ENCODE measurements at regions not wholly inside any gene's neighbourhood (a gene's known extent, or its start where the extent isn't known, plus 50 kb on each side); places are given as distances from the start of the nearest gene placed in this dataset.
"Not testable (repeated sequence)": the region's sequence is repeated elsewhere in the genome, so short reads cannot be mapped to it uniquely, and the experiment has no call there.

GRCh38 chr10:25076506-25077177 lies 60.2 kb downstream of the THNSL1 start:
- DNase-seq (ENCODE audit: low spot score): no peak

DNA sequence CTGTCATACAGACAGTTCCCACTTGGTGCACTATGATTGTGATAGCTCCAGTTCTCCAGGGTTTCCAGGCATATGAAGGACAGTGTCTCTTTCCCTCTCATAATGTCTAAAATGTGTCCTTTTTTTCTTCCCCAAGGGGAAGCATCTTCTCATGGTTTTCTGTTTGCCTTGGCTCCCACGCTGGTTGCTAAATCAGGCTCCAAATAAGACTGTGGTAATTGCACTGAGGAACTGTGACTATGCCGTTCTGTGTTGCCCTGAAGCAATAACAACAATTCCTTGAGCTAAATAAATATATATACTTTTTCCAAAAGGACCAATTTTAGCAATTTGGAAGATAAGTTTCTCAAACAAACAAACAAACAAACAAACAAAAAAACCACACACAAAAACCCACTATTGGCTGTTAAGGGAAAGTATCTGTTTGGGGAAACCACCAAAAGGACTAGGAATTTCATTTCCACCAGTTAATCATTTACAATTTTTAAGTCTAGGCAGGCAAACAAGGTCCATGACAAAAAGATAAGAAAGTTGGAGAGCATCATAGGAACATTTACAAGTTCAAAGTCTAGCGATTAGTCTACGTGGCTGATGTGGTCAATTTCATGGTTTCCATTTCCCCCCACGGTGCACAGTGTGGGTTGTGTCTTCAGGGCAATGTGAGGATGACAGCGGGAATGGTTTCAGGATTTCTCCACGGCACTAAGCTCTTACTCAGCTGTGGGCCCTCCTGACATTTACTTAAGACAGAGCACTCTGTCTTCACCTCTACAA lies 62.4 kb downstream of the THNSL1 start:
- no peak for DNase-seq (ENCODE audit: low spot score)

DNA sequence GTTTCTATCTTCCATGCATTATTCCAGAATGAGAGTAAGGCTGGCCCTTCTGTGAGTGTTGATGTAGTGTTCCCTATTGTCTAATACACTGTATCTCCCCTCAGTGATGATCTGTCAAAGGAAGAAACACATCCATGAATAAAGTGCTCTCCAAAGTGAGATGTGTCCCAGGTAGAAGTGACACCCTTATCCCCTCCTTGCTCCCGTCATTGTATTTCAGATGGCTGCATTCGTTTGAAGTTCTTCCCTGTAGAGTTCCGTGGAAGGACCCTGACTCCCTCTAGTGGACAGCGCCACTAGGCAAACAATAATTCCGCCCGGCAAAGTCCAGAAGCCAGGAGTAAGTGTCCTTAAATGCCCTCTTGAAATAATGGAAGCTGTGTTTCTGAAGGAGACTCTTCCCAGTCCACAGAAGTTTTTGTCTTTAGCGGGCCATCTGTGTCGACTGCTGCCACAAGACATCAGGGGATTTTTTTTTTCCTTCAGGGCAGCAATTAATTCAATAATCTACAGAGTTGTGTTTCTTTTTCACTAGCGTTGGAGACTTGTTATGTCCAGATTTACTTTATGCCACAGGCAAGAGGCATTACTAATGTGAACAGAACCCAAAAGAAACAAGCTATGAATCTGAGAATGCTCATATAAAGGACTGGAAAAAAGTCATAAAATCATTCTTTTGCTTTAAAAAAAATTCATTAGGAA lies 64.6 kb downstream of the THNSL1 start:
- DNase-seq (ENCODE audit: low spot score): peak; percentile 53

GRCh38 chr10:25082276-25083204 lies 66.1 kb downstream of the THNSL1 start:
- DNase-seq (ENCODE audit: low spot score): no peak

- DNase-seq (ENCODE audit: low spot score): no peak
These were observed 67.2 kb downstream of the THNSL1 start for GRCh38 chr10:25083546-25084111.

DNA sequence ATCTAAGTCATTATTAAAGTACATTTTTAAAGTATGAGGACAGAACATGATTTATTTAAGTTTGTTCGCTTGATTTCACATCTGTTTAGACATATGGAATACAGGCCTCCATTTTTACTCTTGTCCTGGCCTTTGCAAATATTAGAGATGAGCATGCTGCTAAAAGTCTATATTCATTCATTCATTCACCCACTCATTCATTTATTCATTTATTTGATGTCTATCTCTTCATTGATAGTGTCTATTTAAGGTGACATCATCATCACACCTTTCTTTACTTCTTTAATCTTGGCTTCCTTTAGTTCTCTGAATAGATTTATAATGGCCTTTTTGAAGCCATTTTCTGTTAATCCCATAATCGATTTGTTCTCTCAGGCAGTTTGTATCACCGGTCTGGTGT lies 68.0 kb downstream of the THNSL1 start:
- no peak for DNase-seq (ENCODE audit: low spot score)

GRCh38 chr10:25094590-25094989 lies 78.2 kb downstream of the THNSL1 start:
- DNase-seq (ENCODE audit: low spot score): no peak

DNA sequence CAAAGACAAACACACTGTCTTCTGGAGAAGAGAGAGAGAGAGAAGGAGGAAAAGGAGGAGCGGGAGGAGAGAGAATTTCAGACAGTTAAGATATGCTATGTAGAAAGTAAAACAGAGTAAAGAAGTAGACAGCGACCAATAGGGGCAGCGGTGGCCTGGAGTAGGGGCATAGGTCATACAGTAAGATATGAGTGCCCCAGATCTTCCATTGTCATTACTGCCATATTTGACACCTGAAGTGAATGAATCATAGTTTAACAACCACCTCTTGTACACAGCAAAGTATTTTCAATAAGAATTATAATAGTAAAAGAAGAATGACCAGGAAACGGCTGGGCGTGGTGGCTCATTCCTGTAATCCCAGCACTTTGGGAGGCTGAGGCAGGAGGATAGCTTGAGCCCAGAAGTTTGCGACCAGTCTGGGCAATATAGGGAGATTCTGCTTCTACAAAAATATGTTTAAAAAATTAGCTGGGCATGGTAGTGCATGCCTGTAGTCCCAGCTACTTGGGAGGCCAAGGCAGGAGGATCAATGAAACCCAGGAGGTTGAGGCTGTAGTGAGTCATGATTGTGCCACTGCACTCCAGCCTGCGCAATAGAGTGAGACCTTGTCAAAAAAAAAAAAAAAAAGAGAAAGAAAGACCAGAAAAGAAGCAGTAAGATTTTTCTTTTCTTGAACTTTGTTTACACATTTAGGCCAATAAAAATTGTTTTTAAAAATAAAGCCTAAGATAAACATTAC lies 77.0 kb upstream of the GPR158 start:
- DNase-seq (ENCODE audit: low spot score): no peak

DNA sequence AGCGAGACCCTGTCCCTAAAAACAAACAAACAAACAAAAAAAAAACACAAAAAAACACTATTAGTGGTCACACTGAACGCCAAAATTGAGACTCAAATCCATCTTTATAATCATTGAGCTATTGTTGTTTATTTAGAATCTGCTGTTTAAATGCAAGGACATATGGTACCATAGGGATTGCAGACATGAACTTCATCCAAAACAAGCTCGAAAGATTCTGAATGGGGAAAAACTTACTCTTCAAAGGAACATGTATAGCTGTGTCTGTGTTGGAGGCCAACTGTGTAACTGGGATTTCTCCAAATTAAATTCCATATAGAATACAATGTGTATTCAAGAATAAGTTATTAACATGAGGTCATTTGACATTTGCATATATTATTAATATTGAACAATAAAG lies 74.7 kb upstream of the GPR158 start:
- no peak for DNase-seq (ENCODE audit: low spot score)

GRCh38 chr10:25101461-25102146 lies 73.2 kb upstream of the GPR158 start:
- no peak for DNase-seq (ENCODE audit: low spot score)

GRCh38 chr10:25102147-25102822 lies 72.5 kb upstream of the GPR158 start:
- DNase-seq (ENCODE audit: low spot score): no peak

DNA sequence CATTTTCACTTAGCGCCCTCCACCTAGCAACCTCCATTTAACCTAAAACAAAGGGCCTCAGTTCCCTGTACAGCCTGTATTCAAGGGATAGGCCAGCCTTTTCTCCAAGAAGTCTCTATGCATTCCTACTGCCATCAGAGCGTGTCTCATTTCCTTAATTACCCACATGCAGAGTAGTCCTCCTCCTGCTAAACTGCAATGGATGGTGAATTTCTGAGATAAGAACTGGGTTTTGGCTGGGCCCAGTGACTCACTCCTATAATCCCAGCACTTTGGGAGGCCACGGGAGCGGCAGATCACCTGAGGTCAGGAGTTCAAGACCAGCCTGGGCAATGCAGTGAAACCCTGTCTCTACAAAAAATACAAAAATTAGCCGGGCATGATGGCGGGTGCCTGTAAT lies 71.1 kb upstream of the GPR158 start:
- no peak for DNase-seq (ENCODE audit: low spot score)

DNA sequence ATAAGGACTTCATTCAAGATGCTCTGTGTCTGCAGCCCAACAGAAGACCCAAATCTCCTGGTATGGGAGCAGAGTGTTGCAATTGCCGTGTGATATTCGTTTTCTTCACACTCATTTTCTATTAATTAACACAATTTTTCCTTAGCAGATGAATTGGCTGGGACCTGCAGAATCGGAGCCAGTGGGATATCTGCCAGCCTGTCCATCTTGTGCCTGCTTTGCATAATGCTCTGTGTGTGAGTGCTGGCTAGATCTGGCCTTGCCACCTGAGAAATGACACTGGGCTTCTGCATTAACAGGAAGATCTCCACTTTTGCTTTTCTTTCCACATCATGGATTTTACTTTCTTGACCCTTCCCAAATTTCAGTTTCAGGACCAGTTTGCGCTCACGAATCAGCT lies 70.4 kb upstream of the GPR158 start:
- no peak for DNase-seq (ENCODE audit: low spot score)

GRCh38 chr10:25105262-25105661 lies 69.5 kb upstream of the GPR158 start:
- DNase-seq (ENCODE audit: low spot score): no peak

DNA sequence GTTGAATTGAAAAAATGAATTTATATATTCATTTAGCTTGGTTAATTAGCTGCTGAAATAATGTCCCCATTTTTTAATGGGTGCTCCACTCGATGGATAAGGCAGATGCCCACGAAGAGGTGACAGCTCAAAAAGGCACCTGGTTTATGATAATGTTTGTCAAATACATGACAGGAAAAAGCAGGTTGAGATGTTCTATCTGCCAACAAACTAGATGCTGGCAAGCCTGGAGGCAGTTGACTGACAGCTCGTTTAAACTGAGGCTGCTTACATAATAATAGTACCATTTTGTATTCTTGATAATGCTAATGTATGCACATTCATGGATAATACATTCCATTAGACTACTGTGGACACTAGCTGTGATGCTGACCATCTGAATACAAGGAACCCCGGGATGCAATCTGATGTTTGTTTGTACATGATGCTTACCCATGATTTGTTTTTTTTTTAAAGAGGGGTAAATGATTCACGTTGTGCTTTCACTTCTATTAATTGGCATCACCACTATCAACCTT lies 69.0 kb upstream of the GPR158 start:
- no peak for DNase-seq (ENCODE audit: low spot score)

- DNase-seq (ENCODE audit: low spot score): no peak
These were observed 67.0 kb upstream of the GPR158 start for GRCh38 chr10:25107756-25108155.

DNA sequence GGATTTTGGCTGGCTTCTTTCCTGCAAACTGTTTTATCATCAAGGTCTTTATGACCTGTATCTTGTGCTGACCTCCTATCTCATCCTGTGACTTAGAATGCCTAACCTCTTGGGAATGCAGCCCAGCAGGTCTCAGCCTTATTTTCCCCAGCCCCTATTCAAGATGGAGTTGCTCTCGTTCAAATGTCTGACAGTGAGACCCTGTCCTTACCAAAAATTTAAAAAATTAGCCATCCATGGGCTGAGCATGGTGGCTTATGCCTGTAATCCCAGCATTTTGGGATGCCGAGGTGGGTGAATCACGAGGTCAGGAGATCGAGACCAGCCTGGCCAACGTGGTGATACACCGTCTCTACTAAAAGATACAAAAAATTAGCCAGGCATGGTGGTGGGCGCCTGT lies 64.9 kb upstream of the GPR158 start:
- DNase-seq (ENCODE audit: low spot score): not testable (repeated sequence)

GRCh38 chr10:25112016-25112415 lies 62.8 kb upstream of the GPR158 start:
- no peak for DNase-seq (ENCODE audit: low spot score)

DNA sequence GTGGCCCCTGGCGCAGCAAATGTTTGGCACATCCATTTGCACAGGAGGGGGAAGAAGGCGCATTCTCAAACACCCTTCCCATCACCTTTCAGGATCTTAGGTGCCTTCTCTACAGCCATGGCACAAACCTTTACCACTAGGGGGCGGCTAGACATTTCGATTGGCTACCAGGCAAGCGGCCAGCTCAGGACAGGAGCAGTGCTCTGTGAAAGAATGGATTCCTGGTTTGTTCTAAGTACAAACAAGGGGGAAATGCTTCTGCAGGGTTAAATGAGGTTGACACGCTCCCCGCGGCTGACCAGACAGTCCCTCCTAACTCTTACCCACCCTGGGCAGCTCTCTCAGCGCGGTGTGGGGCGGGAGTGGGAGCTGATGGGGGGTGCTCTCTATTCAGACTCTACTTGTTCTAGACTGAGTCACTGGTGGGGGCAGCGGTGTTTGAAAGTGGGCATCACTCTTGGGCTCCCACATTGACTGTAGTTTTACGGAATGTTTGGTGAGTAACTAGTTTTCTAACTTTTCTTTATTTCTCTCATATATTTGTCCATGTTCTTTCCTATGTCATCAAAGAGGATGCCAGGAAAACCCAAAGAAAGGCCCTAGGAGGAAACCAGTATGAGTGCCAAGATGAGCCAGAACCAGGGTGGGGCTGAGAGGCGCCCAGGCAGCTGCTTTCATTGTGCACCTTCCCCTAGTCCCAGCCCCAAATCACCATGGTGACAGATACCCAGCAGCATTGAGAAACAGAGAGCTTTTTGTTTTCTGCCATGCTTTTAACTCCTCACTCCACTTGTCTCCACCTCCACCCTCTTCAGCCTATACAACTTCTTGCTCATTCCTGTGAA lies 61.4 kb upstream of the GPR158 start:
- peak; percentile 20 for DNase-seq (ENCODE audit: low spot score)
